GM18505 (cell line): ENCODE measurements at regions not wholly inside any gene's neighbourhood (a gene's known extent, or its start where the extent isn't known, plus 50 kb on each side); places are given as distances from the start of the nearest gene placed in this dataset.
"Not testable (repeated sequence)": the region's sequence is repeated elsewhere in the genome, so short reads cannot be mapped to it uniquely, and the experiment has no call there.

Source experiments
- ATAC-seq: cut with Tn5 transposase; IDR thresholded peaks from one replicate; pipeline ENCODE4 v1.9.1; 2021; ENCODE audit not compliant: unreplicated experiment
- POLR2A ChIP-seq: IDR thresholded peaks from 4 replicates; pipeline ENCODE4 v1.6.1; 2011; ENCODE audit warnings: borderline replicate concordance; ENCODE audit not compliant: insufficient read depth, insufficient read length; ENCODE audit errors: extremely low read depth

DNA sequence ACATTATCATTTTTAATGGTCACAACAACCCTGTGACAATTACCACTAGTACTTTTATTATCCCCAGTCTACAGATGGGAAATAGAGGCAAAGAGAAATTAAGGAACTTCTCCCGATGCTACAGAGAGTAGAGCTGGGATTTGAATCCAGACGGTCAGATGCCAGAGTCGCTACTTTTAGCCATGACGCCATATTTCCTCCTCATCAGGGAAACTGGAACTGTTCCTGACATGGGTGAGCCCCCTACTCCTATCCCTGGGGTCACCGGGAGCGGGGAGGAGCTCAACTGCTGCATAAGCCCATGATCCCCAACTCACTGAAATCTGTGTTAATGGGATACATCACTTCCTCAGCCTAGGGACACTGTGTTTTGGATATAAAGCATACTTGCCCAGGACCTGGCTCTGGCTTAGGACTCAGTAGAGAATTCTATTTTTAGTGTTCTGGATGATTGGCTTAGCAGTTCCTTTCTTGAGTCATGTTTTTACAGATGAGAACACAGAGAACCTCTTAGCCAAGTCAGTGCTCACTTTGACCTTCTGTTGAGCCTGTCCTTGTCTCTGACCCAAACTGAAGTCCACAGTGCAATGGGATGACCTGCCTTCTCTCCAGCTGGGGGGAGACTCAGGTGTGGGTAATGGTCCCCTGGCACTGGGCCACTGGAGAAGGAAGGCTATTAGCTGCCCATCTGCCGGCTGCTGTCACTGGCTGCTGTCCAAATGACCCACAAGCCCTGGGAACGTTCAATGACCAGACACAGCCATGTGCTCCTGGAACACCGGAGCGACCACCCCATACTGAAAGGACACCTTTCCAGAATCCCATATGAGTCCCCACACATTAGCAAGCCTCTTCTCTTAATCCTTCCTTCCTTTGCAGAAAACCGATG lies 90.8 kb upstream of the SHISA3 start:
- no peak for ATAC-seq
- no peak for TF ChIP-seq POLR2A

DNA sequence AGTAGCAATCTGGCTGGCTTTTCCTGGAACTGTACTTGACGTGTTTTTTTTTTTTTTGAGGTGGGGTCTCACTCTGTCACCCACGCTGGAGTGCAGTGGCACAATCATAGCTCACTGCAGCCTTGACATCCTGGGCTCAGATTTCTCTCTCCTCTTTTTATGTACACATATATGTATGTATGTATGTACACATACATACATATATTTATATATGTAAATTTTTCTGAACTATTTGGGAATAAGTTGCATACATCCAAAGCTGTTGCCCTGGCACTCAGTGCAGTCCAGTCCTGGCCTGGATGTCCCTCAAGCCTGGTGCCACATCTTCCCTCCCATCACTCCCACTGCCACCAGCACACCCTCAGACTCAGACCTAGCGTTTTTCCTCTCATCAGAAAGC lies 89.0 kb upstream of the SHISA3 start:
- ATAC-seq = no peak
- TF ChIP-seq POLR2A = no peak

DNA sequence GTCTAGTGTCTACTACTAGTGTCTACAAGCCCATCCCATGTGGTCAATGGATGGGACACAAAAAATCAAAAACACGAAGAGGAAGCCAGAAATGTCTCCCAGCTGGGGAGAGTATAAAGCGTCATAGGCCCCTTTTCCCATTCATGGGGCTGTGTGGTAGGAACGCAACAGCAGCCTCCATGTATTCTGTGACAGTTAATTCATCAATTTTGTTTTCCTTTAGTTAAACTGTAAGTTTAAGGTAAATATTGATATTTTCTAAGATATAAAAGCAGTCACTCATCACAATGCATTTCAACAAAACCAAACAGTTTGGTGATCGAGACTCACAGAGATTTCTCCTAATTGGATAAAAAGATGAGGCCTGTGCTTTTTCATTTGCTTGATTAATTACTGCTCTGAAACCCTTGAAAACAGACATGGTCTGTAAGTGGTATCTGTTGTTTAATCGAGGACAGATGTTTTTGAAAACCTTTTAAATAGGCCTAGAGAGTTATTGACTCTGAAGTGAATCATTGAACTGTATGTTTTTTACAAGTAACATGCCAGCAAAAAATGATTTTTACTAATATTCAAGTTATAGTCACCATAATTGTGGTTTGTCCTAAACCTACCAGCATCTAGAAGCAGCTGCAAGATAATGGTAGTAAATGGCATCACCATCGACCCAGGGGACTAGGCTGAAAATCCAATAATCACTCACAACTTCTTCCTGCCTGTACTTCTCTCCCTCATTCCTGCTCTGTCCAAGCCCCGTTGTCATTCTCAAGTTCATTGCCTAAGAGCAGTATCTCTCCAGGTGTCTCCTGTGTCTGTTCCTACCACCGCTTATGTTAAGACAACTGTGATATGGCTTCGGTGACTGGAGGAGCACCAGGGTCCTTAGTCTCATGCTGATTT lies 87.7 kb upstream of the SHISA3 start:
- no peak for TF ChIP-seq POLR2A
- ATAC-seq = no peak

DNA sequence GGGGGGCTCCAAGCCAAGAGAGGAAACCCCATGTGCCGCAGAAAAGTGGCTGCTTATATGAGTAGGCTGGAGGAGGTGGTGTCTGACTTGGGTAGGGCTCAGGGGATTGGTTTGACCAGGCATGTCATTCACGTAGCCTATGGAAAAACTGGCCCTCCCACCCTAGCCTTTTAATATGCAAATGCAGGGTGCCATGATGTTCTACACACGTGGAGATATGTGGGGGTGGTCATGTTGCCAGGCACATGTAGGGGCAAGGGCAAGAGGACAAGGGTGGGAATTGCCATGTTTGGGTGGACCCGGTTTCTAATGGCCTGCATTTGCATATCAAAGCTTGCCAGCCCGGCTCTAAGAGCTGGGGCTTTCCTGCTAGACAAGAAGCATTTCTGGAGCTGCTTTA lies 86.9 kb upstream of the SHISA3 start:
- TF ChIP-seq POLR2A = no peak
- ATAC-seq = no peak

DNA sequence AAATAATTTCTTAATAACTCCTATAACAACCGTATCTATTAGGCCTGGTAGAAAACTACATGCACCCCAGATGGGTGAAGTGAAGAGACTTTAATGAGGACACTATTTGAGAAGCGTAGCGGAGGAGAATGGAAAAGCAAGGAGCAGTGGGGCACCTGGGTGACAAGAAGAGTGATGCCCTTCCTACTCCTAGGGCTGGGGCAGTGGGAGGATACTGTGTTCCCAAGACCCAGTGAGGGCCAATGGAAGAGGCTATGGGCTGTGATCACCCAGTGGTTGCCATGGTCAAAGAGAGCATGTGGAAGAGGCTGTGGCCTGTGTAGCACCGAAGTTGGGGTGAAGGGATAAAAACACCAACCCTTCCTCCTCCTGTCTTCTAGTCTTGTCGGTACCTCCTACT lies 86.5 kb upstream of the SHISA3 start:
- TF ChIP-seq POLR2A = no peak
- no peak for ATAC-seq

DNA sequence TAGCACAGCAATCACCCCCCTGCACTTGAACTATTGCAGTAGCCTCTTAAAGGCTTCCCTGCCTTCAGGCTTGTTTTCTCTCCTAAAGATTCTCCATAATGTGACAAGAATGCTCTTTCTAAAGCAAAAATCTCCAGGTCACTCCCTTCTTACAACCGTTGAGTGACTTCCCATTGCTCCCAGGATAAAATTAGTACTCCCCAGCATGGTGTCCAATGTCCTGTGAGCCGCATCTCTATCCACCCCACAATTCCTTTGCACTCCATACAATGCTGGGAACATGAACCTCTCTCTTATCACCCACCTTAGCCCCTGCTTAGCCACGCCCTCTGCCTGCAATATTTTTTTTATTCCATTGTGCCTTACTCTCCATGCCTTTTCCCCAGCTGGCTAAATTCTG lies 85.7 kb upstream of the SHISA3 start:
- no peak for TF ChIP-seq POLR2A
- ATAC-seq = no peak

DNA sequence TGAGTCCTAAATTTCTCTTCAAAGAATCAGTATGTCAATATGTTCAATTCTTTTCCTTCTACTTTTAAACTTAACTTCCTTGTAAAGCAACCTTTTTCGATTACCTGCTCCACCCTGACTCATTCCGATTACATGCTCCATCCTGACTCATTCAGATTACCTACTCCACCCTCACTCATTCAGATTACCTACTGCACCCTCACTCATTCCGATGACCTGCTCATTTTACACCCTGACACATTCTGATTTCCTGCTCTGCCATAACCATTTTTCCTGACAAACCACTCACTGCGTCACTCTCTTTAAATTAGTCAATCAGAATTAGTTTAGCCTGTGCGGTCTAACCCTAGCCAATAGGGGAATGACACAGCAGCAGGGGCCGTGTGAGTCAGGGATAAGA lies 83.9 kb upstream of the SHISA3 start:
- not testable (repeated sequence) for ATAC-seq

DNA sequence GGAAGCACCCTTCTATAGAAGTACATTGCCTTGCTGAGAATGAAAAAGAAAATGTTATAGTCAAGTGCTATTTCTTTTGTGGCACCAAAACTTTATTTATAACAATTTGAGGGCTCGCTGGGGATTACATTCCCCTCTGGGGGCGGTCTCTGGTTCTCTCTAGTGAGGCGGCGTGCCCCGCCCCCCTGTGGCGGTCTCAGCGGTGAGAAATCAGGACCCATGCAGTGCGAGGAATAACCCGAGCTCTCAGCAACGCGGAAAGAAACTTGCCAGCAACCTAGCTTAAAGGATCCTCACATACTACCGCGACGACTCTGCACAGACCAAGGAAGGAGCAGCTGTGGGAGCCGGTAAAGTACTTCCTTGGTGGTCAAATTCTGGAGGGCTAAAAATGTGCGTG lies 83.4 kb upstream of the SHISA3 start:
- no peak for ATAC-seq
- no peak for TF ChIP-seq POLR2A

DNA sequence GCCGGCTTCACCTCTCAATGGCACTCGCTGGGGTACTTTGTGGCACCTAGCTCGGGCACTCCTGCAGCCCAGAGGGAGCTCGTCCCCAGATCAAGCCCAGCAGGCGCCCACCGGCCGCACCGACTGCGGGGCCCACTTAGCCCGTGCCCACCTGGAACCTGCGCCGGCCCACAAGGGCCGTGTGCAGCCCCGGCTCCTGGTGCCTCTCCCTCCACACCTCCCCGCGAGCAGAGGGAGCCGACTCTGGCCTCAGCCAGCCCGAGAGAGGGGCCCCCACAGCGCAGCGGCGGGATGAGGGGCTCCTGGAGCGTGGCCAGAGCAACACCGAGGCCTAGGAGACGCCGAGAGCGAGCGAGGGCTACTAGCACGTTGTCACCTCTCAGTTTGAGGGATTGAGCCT lies 82.1 kb upstream of the SHISA3 start:
- no peak for ATAC-seq
- no peak for TF ChIP-seq POLR2A

DNA sequence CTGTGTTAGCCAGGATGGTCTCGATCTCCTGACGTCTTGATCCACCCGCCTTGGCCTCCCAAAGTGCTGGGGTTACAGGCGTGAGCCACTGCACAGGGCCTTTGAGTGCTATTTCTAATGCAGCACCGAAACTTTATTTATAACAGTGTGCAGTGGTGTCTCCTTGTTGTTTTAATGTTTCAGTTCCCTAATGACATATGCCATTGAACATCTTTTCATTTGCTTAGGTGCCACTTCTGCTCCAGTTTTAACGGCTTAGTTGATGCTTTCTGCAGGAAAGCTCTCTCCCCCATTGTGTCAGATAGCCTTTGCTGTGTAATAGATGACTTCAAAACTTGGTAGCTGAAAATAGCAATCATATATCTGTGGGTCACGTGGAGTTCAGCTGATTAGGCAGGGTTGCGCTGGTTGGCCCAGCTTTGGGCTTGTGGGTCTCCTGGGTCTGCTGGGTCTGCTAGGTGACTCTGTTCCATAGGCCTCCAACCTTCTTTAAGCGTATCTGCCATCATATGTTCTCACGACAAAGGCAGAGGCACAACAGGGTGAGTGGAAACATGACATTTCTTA lies 76.4 kb upstream of the SHISA3 start:
- no peak for TF ChIP-seq POLR2A
- ATAC-seq = no peak

DNA sequence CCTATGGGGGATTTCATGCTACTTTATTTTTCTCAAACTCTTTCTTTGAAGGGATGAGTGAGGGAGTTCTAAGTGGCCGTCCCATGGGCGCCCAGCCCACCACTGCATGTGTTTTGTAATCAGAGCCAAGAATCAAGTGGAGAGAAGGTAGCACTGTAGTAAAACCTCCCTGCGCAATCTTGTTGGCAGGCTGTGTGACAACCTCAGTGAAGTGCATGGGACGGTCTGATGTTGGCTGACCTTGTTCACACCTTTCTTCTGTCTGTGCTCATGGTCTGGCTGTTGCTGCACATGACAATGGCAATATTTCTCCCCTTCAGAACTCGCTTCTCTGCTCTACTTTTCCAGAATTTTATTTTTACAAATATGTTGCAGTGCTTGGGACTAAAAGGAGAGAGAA lies 71.2 kb upstream of the SHISA3 start:
- TF ChIP-seq POLR2A = no peak
- no peak for ATAC-seq

DNA sequence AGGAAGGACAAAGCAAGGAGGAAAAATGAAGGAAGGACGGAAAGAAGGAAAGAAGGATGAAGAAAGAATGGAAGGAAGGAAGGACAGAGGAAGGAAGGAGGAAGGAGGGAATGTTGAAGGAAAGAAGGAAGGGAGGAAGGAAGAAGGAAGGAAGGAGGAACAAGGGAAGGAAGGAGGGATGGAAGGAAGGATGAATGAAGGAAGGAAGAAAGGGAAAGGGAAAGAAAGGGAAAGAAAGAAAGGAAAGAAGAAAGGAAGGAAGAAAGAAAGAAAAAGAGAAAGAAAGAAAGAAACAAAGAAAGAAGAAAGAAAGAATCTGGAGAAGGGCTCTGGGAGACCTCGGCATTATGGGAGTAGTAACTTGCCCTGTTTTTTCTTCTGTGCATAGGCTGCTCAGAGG lies 70.8 kb upstream of the SHISA3 start:
- ATAC-seq = no peak
- no peak for TF ChIP-seq POLR2A

DNA sequence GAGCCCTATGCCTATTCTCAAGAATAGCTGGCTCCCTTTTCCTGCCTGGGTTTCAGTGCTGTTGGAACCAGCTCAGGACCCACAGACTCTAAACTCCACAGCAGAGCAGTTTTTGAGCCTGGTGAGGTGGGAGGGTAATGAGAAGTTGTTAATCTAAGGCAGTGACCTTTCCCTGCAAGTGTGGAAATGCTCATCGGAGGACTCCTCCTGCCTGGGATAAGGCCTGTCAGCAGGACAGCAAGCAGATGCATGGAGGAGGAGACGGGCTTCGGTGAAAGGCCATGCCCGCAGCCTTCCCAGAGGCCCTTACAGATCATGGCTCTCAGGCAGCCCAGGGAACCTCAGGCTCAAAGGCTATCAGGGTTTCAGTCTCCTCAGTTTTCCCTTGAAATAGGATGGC lies 70.0 kb upstream of the SHISA3 start:
- no peak for ATAC-seq
- no peak for TF ChIP-seq POLR2A

DNA sequence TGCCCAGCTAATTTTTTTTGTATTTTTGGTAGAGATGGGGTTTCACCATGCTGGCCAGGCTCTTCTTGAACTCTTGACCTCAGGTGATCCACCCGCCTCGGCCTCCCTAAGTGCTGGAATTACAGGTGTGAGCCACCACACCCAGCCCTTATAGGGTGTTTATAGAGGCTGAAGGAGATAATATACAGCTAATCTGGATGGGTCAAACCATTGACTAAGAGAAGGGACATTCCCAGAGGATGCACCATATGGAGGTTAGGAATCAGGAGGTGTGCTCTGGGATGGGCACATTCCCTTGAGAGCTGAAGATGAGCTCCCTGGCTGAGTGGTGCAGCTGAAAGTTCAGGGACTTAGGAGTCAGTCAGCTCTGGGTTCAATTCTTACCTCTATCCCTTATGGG lies 68.3 kb upstream of the SHISA3 start:
- ATAC-seq = no peak
- no peak for TF ChIP-seq POLR2A

DNA sequence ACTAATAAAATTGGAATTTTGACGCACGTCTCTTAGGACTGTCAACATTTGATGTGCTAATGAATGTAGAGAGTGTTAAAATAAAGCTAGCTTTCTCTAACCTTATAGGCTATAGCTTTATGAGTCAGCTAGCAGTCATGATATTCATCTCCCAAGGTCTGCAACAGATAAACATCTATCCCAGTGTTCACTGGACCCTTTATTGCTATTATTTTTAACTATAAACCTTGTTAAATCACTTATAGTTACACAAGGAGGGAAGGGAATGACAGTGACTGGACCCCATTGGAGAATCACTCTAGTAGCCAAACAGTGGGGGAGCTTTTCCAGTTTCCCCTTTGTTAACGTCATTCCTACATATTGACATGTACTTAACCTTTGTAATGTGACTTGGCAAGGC lies 67.9 kb upstream of the SHISA3 start:
- no peak for ATAC-seq

More for the DNA sequence above, 67.9 kb upstream of the SHISA3 start:
- no peak for TF ChIP-seq POLR2A
